ENCODE measurements at regions not wholly inside any gene's neighbourhood (a gene's known extent, or its start where the extent isn't known, plus 50 kb on each side); places are given as distances from the start of the nearest gene placed in this dataset.

- H2AK5ac ChIP-seq (ENCODE audit: low read depth, low read length): no peak overlapping the region
- dilution Hi-C loops (cut with HindIII; ENCODE audit: low sequenced_read_pairs, unreplicated experiment) (no loop called here), in situ Hi-C loops (cut with MboI; ENCODE audit: low sequenced_read_pairs) (no loop called here), intact Hi-C loops (cut with micrococcal nuclease) (no loop called here)
- no peak overlapping the region for H3K4me3 ChIP-seq (ENCODE audit: insufficient read depth, low read depth, low read length)
- no peak overlapping the region for H2BK5ac ChIP-seq (ENCODE audit: low read depth, low read length, poor library complexity, severe bottlenecking)
- H3K18ac ChIP-seq (ENCODE audit: low read depth, low read length): no peak overlapping the region
- no peak overlapping the region for H2AFZ ChIP-seq (replicated peaks; ENCODE audit: low read length, poor library complexity)
- no CpG with 5 or more reads among the region's 2 CpGs for WGBS, 2 experiments (ENCODE audit: extremely low coverage in 2 of 2, insufficient read length in 1 of 2)
- H3K9me3 ChIP-seq (ENCODE audit: control insufficient read depth, insufficient read depth, low read length): no peaks in the 10 kb centered on the region
- H3K56ac ChIP-seq (ENCODE audit: extremely low read depth, insufficient read depth, low read length): no peak overlapping the region
- DNase-seq (no peak), ATAC-seq (ENCODE audit: low read depth) (no peak)
- no peak overlapping the region for H2BK15ac ChIP-seq (ENCODE audit: low read depth, low read length)
- no peak overlapping the region for H4K91ac ChIP-seq (ENCODE audit: insufficient read depth, low read depth, low read length)
- H3K27ac ChIP-seq (ENCODE audit: insufficient read depth, low read length): no peak overlapping the region
- H2BK120ac ChIP-seq (ENCODE audit: low read depth, low read length): no peak overlapping the region
- H3K4ac ChIP-seq (ENCODE audit: low read depth, low read length): no peak overlapping the region
- POLR2A ChIA-PET (ENCODE audit: unreplicated experiment): no interaction called here
- BruUV-seq (replicated peaks): no TSS peak
- no peak for TF ChIP-seq NFE2L2 (IDR thresholded peaks at IDR 0.05; ENCODE audit: low read depth, low read length)
- TF ChIP-seq RCOR1 (IDR thresholded peaks at IDR 0.05; ENCODE audit: insufficient replicate concordance, low read length): no peak
- no peak for TF ChIP-seq CTCF (conservative IDR thresholded peaks at IDR 0.05; ENCODE audit: low read depth, low read length)
- no peak for TF ChIP-seq RAD21 (IDR thresholded peaks at IDR 0.05; ENCODE audit: low read length)
- no peak for TF ChIP-seq RFX5 (IDR thresholded peaks at IDR 0.05; ENCODE audit: low read depth, low read length)
- TF ChIP-seq ELK1 (IDR thresholded peaks at IDR 0.05; ENCODE audit: borderline replicate concordance, low read depth, low read length): no peak
- TF ChIP-seq MXI1 (IDR thresholded peaks at IDR 0.05; ENCODE audit: borderline replicate concordance, low read depth, low read length): no peak
- no peak for TF ChIP-seq BHLHE40 (IDR thresholded peaks at IDR 0.05; ENCODE audit: low read depth, low read length)
- no peak for TF ChIP-seq POLR2A (IDR thresholded peaks at IDR 0.05; ENCODE audit: low read depth, low read length)
- no peak for TF ChIP-seq FOS (IDR thresholded peaks at IDR 0.05; ENCODE audit: low read depth, low read length)
- TF ChIP-seq CHD1 (IDR thresholded peaks at IDR 0.05; ENCODE audit: low read depth, low read length): no peak
- no peak for TF ChIP-seq CEBPB (IDR thresholded peaks at IDR 0.05; ENCODE audit: low read depth, low read length)
- no peak for TF ChIP-seq MAZ (IDR thresholded peaks at IDR 0.05; ENCODE audit: borderline replicate concordance, low read depth, low read length)
- no peak for TF ChIP-seq SMC3 (IDR thresholded peaks at IDR 0.05; ENCODE audit: low read depth, low read length)
- no peak for TF ChIP-seq MAFK (IDR thresholded peaks at IDR 0.05; ENCODE audit: low read depth, low read length)
- no peak for TF ChIP-seq USF2 (IDR thresholded peaks at IDR 0.05; ENCODE audit: low read depth, low read length)
- H4K8ac ChIP-seq (ENCODE audit: low read depth in 2 of 2, low read length in 2 of 2): no peak overlapping the region
- no peak overlapping the region for H3K14ac ChIP-seq (replicated peaks; ENCODE audit: low read depth, low read length)
- H4K5ac ChIP-seq (ENCODE audit: low read depth, low read length): no peak overlapping the region
- H3K79me1 ChIP-seq (ENCODE audit: low read depth in 1 of 2, low read length in 2 of 2): no peaks in the 10 kb centered on the region
- H3K9me1 ChIP-seq (ENCODE audit: insufficient read depth, low read length): no peaks in the 10 kb centered on the region
- no peaks in the 10 kb centered on the region for H3K36me3 ChIP-seq (ENCODE audit: control insufficient read depth, insufficient read depth, low read length)
- H3K9ac ChIP-seq (ENCODE audit: low read depth, low read length): no peak overlapping the region
- no peak overlapping the region for H3K23ac ChIP-seq (ENCODE audit: low read depth, low read length)
- H3K4me1 ChIP-seq (ENCODE audit: control insufficient read depth, insufficient read depth, low read length): no peaks in the 10 kb centered on the region
- H3K27me3 ChIP-seq (ENCODE audit: control insufficient read depth, insufficient read depth, low read length): no peaks in the 10 kb centered on the region
- CTCF ChIA-PET: interaction anchor here (0.7 kb wide), 1 partner anchor 841 kb away, joined by 3 read pairs; no protein-coding TSS in a partner anchor
- H2AK9ac ChIP-seq (replicated peaks; ENCODE audit: low read depth, low read length, poor library complexity): no peak overlapping the region
- no peak overlapping the region for H3K4me2 ChIP-seq (ENCODE audit: low read depth, low read length)
- no peak overlapping the region for H2BK20ac ChIP-seq (ENCODE audit: low read depth, low read length)
- H4K20me1 ChIP-seq (ENCODE audit: insufficient read depth, low read length): no peaks in the 10 kb centered on the region
These were observed 558.7 kb upstream of the SEMA6D start for GRCh38 chr15:47158573-47158972.

Measured in IMR-90 (cell line).